OCI-LY1 (cell line): ENCODE measurements at regions not wholly inside any gene's neighbourhood (a gene's known extent, or its start where the extent isn't known, plus 50 kb on each side); places are given as distances from the start of the nearest gene placed in this dataset.

Experiments used
- EZH2 ChIP-seq: fragments of 200-600 bp; sonication (generic), shearing (Covaris generic); IDR thresholded peaks from 2 replicates; pipeline ENCODE4 v1.8.0; 2017; ENCODE audit warnings: borderline replicate concordance, mixed run types, mild to moderate bottlenecking, antibody characterized with exemption, low read length, moderate library complexity, mixed read lengths
- TF ChIP-seq, protein P1 (sequence below): fragments of 200-600 bp; sonication (generic), shearing (Covaris generic); IDR thresholded peaks from 2 replicates; pipeline ENCODE4 v1.5.1; 2017; ENCODE audit warnings: mild to moderate bottlenecking, antibody characterized with exemption, low read length, moderate library complexity, mixed read lengths

DNA sequence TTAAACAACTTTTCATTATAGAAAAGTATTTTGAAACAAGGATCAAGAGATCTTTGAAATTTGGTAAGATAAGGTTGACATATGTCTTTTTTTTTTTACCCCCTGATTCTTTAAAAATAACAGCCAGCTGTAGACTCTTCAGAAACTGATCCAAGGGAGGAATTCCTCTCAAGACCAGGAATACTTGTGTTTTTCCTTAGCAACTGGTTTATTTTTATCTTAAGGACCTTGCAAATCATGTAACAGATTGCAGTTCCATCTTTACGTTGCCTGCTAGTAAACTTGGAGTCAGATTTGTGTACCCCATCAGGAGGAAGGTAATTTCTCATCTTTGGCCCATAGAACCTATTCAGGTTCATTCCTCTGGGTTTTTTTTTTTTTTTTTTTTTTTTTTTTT is 71.6 kb downstream of the BOLA3 start:
- no peak for TF ChIP-seq EZH2
- TF ChIP-seq, protein P1, sequence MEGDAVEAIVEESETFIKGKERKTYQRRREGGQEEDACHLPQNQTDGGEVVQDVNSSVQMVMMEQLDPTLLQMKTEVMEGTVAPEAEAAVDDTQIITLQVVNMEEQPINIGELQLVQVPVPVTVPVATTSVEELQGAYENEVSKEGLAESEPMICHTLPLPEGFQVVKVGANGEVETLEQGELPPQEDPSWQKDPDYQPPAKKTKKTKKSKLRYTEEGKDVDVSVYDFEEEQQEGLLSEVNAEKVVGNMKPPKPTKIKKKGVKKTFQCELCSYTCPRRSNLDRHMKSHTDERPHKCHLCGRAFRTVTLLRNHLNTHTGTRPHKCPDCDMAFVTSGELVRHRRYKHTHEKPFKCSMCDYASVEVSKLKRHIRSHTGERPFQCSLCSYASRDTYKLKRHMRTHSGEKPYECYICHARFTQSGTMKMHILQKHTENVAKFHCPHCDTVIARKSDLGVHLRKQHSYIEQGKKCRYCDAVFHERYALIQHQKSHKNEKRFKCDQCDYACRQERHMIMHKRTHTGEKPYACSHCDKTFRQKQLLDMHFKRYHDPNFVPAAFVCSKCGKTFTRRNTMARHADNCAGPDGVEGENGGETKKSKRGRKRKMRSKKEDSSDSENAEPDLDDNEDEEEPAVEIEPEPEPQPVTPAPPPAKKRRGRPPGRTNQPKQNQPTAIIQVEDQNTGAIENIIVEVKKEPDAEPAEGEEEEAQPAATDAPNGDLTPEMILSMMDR = no peak
